Keratinocyte (primary cell): ENCODE measurements at regions not wholly inside any gene's neighbourhood (a gene's known extent, or its start where the extent isn't known, plus 50 kb on each side); places are given as distances from the start of the nearest gene placed in this dataset.

ENCODE experiments used
- DNase-seq: peaks from one replicate; pipeline ENCODE4 v3.0.0-alpha.2; 2011; ENCODE audit warnings: low read depth, missing footprints, low spot score
- FAIRE-seq: peaks from 2 replicates; lab custom pipeline; 2011; peaks lifted over from hg19 to GRCh38; lab: Jason Lieb, UNC
- H2AFZ ChIP-seq: 2 replicates; pipeline ENCODE4 v1.6.0; 2012; ENCODE audit warnings: low read length, control low read depth, inconsistent platforms; ENCODE audit not compliant: control insufficient read depth
- H3K27ac ChIP-seq: 2 replicates; pipeline ENCODE4 v1.5.1; 2011; ENCODE audit warnings: low read length; ENCODE audit not compliant: control insufficient read depth, insufficient read depth
- H3K27me3 ChIP-seq: 3 replicates; pipeline ENCODE4 v1.6.0; 2011; ENCODE audit warnings: low read length; ENCODE audit not compliant: control insufficient read depth, insufficient read depth; ENCODE audit errors: extremely low read depth
- H3K36me3 ChIP-seq, 2 experiments: 2 replicates in 1 of 2; 3 replicates in 1 of 2; pipeline ENCODE4 v1.5.1; 2011; ENCODE audit warnings: low read length in 2 of 2, mild to moderate bottlenecking in 1 of 2; ENCODE audit not compliant: control insufficient read depth in 2 of 2, insufficient read depth in 2 of 2; ENCODE audit errors: extremely low read depth in 1 of 2
- H3K4me1 ChIP-seq: 3 replicates; pipeline ENCODE4 v1.5.1; 2011; ENCODE audit warnings: low read length; ENCODE audit not compliant: control insufficient read depth, insufficient read depth; ENCODE audit errors: extremely low read depth
- H3K4me2 ChIP-seq: 3 replicates; pipeline ENCODE4 v1.6.0; 2011; ENCODE audit warnings: low read depth, low read length; ENCODE audit not compliant: control insufficient read depth, insufficient read depth; ENCODE audit errors: extremely low read depth
- H3K4me3 ChIP-seq, 3 experiments: fragments of 200-600 bp in 1 of 3; sonication (generic) in 1 of 3; 2 replicates in 2 of 3; 3 replicates in 1 of 3; pipeline ENCODE4 v1.5.1; 2011 to 2016; ENCODE audit warnings: low read length in 3 of 3, mild to moderate bottlenecking in 3 of 3, control low read depth in 2 of 3, inconsistent platforms in 1 of 3, low read depth in 1 of 3, mixed read lengths in 1 of 3, mixed run types in 1 of 3, moderate library complexity in 1 of 3; ENCODE audit not compliant: control insufficient read depth in 2 of 3, insufficient read depth in 2 of 3; ENCODE audit errors: extremely low read depth in 1 of 3
- H3K79me2 ChIP-seq: 2 replicates; pipeline ENCODE4 v1.6.0; 2012; ENCODE audit warnings: low read length; ENCODE audit not compliant: control insufficient read depth, insufficient read depth
- H3K9ac ChIP-seq: 3 replicates; pipeline ENCODE4 v1.6.0; 2011; ENCODE audit warnings: low read length; ENCODE audit not compliant: control insufficient read depth, insufficient read depth; ENCODE audit errors: extremely low read depth
- H3K9me1 ChIP-seq: 3 replicates; pipeline ENCODE4 v1.6.0; 2011; ENCODE audit warnings: low read length; ENCODE audit not compliant: control insufficient read depth, insufficient read depth; ENCODE audit errors: extremely low read depth
- H3K9me3 ChIP-seq: 2 replicates; pipeline ENCODE4 v1.5.1; 2012; ENCODE audit warnings: low read depth, low read length; ENCODE audit not compliant: control insufficient read depth
- H4K20me1 ChIP-seq: 3 replicates; pipeline ENCODE4 v1.6.0; 2011; ENCODE audit warnings: low read length; ENCODE audit not compliant: control insufficient read depth, insufficient read depth; ENCODE audit errors: extremely low read depth
- EZH2 ChIP-seq: IDR thresholded peaks from one replicate; pipeline ENCODE4 v1.6.1; 2012; ENCODE audit warnings: inconsistent platforms, mild to moderate bottlenecking, low read length, moderate library complexity
- dilution Hi-C: fragments of 300-500 bp; cut with MboI; formaldehyde crosslinking; loops from one replicate; pipeline ENCODE4 v1.7.0; 2020; ENCODE audit warnings: low sequenced_read_pairs; ENCODE audit not compliant: extremely low pct_ligation_motif_present
- TF ChIP-seq, protein P1 (sequence below), 3 experiments: IDR thresholded peaks in 1 of 3; conservative IDR thresholded peaks in 1 of 3; optimal IDR thresholded peaks in 1 of 3; 2 replicates in 2 of 3; 3 replicates in 1 of 3; pipeline versions ENCODE3 to v1.5.1; 2011; ENCODE audit warnings: low read length in 3 of 3, mild to moderate bottlenecking in 3 of 3, moderate library complexity in 2 of 3, control low read depth in 1 of 3, inconsistent platforms in 1 of 3; ENCODE audit not compliant: insufficient read depth in 2 of 3; ENCODE audit errors: extremely low read depth in 1 of 3

DNA sequence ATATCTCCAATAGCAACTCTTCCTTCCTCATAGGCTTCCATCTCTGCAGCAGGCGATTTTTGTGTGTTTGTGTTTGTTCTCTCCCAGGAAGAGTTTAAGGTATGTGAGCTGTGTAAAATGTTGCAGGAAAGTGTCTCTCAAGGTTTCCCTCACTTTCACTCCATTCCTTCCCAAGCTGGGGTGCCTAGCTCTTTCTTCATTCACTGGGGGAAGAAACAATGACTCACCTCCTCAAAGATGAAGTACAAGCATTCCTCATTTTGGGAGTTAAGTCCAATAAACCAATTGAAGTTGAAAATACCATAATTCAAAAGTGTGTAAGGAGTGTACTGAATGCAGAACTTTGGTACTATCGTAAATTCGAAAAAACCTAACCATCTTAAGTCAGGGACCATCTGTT, 422.7 kb upstream of the CFAP20DC start:
- Histone ChIP-seq H3K4me3 (no peak overlapping the region), H2AFZ (no peak overlapping the region), H3K4me2 (no peak overlapping the region), H3K79me2 (no peaks in the 10 kb centered on the region), H3K27ac (no peak overlapping the region), H4K20me1 (no peaks in the 10 kb centered on the region), H3K4me1 (no peaks in the 10 kb centered on the region), H3K36me3 (no peaks in the 10 kb centered on the region), H3K9me3 (peaks cover 5% of the 10 kb centered on the region), H3K9me1 (no peaks in the 10 kb centered on the region), H3K9ac (no peak overlapping the region), H3K27me3 (no peaks in the 10 kb centered on the region)
- DNase-seq (no peak), FAIRE-seq (peak; percentile 68)
- TF ChIP-seq, protein P1, sequence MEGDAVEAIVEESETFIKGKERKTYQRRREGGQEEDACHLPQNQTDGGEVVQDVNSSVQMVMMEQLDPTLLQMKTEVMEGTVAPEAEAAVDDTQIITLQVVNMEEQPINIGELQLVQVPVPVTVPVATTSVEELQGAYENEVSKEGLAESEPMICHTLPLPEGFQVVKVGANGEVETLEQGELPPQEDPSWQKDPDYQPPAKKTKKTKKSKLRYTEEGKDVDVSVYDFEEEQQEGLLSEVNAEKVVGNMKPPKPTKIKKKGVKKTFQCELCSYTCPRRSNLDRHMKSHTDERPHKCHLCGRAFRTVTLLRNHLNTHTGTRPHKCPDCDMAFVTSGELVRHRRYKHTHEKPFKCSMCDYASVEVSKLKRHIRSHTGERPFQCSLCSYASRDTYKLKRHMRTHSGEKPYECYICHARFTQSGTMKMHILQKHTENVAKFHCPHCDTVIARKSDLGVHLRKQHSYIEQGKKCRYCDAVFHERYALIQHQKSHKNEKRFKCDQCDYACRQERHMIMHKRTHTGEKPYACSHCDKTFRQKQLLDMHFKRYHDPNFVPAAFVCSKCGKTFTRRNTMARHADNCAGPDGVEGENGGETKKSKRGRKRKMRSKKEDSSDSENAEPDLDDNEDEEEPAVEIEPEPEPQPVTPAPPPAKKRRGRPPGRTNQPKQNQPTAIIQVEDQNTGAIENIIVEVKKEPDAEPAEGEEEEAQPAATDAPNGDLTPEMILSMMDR (optimal IDR thresholded peaks at IDR 0.05 in 1 of 3, IDR thresholded peaks at IDR 0.05 in 1 of 3, conservative IDR thresholded peaks at IDR 0.05 in 1 of 3; ENCODE audit: extremely low read depth in 1 of 3, insufficient read depth in 2 of 3, low read length in 3 of 3): no peak
- no peak for TF ChIP-seq EZH2
- dilution Hi-C loops: no loop called here

DNA sequence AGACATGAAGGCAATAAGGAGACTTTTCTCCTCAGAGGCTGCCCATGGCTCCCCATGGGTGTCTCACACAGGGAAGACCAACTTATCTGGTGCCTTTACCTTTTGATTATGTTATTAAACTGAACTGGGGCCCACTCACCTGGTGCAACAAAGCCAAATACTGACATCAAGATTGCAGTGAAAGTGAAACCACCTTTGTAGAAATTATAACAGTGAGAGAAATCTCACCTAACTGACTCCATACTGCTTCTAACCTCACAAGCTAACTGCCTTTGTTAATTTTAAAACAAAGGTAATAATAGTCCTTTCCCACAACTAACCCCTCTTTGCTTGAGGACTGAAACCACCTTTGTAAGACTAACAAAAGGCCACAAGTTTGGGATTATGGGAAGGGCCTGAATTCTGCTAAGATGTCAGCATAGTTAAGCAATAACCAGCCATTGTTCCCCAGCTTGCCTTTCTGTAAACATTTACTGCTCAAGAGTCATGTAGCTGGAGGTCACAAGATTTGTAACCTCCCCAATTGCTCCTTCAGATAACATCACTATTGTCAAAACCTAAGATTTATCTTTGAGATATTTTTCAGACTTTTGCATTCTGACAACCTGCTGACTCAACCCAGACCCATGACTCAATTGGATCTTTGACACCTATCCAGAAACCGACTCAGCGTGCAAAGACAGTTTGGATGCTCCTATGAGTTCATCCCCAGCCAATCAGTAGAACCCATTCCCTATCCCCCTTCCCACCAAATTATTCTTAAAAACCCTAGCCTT, 420.3 kb upstream of the CFAP20DC start:
- no peak for TF ChIP-seq EZH2
- TF ChIP-seq, protein P1 (optimal IDR thresholded peaks at IDR 0.05 in 1 of 3, IDR thresholded peaks at IDR 0.05 in 1 of 3, conservative IDR thresholded peaks at IDR 0.05 in 1 of 3; ENCODE audit: extremely low read depth in 1 of 3, insufficient read depth in 2 of 3, low read length in 3 of 3): no peak

More for the DNA sequence above, 420.3 kb upstream of the CFAP20DC start:
- DNase-seq (no peak), FAIRE-seq (peak; percentile 55)
- no peaks in the 10 kb centered on the region for H3K36me3 ChIP-seq
- H3K4me1 ChIP-seq: no peaks in the 10 kb centered on the region
- H3K9me3 ChIP-seq: peaks cover 5% of the 10 kb centered on the region
- dilution Hi-C loops: no loop called here
- H2AFZ ChIP-seq: no peak overlapping the region
- no peak overlapping the region for H3K27ac ChIP-seq
- H3K4me3 ChIP-seq: no peak overlapping the region
- H4K20me1 ChIP-seq: no peaks in the 10 kb centered on the region
- H3K9ac ChIP-seq: no peak overlapping the region
- no peaks in the 10 kb centered on the region for H3K9me1 ChIP-seq
- H3K79me2 ChIP-seq: no peaks in the 10 kb centered on the region
- no peak overlapping the region for H3K4me2 ChIP-seq
- no peaks in the 10 kb centered on the region for H3K27me3 ChIP-seq
